ENCODE measurements at regions not wholly inside any gene's neighbourhood (a gene's known extent, or its start where the extent isn't known, plus 50 kb on each side); places are given as distances from the start of the nearest gene placed in this dataset.

DNA sequence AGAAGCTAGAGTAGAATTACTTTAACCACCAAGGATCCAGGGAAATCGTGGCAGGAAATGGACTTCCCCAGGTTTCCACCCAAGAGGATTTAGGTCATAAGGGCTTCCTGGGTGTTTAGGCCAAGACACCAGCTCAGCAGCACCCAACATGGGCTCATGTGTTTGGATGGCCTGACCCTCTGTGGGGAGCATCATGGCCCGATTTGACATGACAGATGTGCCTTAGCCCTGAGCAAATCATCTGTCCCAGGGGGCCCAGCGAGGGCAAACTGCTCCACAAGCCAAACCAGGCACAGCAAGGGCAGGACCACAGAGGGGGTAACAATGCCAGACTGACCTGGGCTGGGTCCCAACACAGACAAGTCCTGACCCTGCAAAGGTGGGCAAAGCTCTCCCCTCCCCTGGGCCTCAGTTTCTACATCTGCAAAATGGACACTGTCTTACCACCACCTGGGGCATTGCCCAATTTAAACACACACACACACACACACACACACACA is 232.8 kb downstream of the MATN1 start:
- TF ChIP-seq ZNF274 (IDR thresholded peaks at IDR 0.05; ENCODE audit: low read depth, low read length) (no peak), SUZ12 (IDR thresholded peaks at IDR 0.05; ENCODE audit: extremely low read depth, insufficient read depth, insufficient read length) (no peak)

Measured in NT2/D1 (cell line).